Limb (tissue), 2 donors: ENCODE measurements at regions not wholly inside any gene's neighbourhood (a gene's known extent, or its start where the extent isn't known, plus 50 kb on each side); places are given as distances from the start of the nearest gene placed in this dataset.

Experiments used
- DNase-seq, 2 donors: peaks; one replicate each; pipeline ENCODE4 v3.0.0-alpha.2; 2016; ENCODE audit errors: extremely low spot score in 2 of 2

GRCh38 chr22:27331526-27332281 lies 469.9 kb downstream of the MN1 start:
- DNase-seq = peak in 1 of 2 donors; percentile 71

- DNase-seq = no peak
These were observed 466.4 kb downstream of the MN1 start for GRCh38 chr22:27335102-27335660.

- no peak for DNase-seq
These were observed 465.1 kb downstream of the MN1 start for GRCh38 chr22:27336151-27337090.

GRCh38 chr22:27337676-27338075 lies 463.9 kb downstream of the MN1 start:
- no peak for DNase-seq

GRCh38 chr22:27340047-27340446 lies 461.5 kb downstream of the MN1 start:
- no peak for DNase-seq

GRCh38 chr22:27344546-27344945 lies 457.0 kb downstream of the MN1 start:
- no peak for DNase-seq

- no peak for DNase-seq
These were observed 455.9 kb downstream of the MN1 start for GRCh38 chr22:27345691-27346090.

- DNase-seq = no peak
These were observed 453.6 kb downstream of the MN1 start for GRCh38 chr22:27347951-27348350.

- no peak for DNase-seq
These were observed 452.9 kb downstream of the MN1 start for GRCh38 chr22:27348634-27349033.

GRCh38 chr22:27349456-27349855 lies 452.1 kb downstream of the MN1 start:
- no peak for DNase-seq

GRCh38 chr22:27350306-27350705 lies 451.2 kb downstream of the MN1 start:
- no peak for DNase-seq

- DNase-seq = no peak
These were observed 449.1 kb downstream of the MN1 start for GRCh38 chr22:27352426-27352825.

GRCh38 chr22:27358096-27358870 lies 443.3 kb downstream of the MN1 start:
- no peak for DNase-seq

- no peak for DNase-seq
These were observed 431.3 kb downstream of the MN1 start for GRCh38 chr22:27370269-27370668.

GRCh38 chr22:27370987-27371386 lies 430.6 kb downstream of the MN1 start:
- DNase-seq = no peak

- no peak for DNase-seq
These were observed 429.2 kb downstream of the MN1 start for GRCh38 chr22:27372364-27372763.

GRCh38 chr22:27372969-27373670 lies 428.4 kb downstream of the MN1 start:
- DNase-seq = no peak

- DNase-seq = peak in 1 of 2 donors; percentile 51
These were observed 423.9 kb downstream of the MN1 start for GRCh38 chr22:27377501-27378295.

GRCh38 chr22:27378311-27378800 lies 423.2 kb downstream of the MN1 start:
- peak in 1 of 2 donors; percentile 53 for DNase-seq

- DNase-seq = no peak
These were observed 422.6 kb downstream of the MN1 start for GRCh38 chr22:27378995-27379394.
